GM18858 (cell line): ENCODE measurements at regions not wholly inside any gene's neighbourhood (a gene's known extent, or its start where the extent isn't known, plus 50 kb on each side); places are given as distances from the start of the nearest gene placed in this dataset.
"Not testable (repeated sequence)": the region's sequence is repeated elsewhere in the genome, so short reads cannot be mapped to it uniquely, and the experiment has no call there.

Source experiments
- ATAC-seq: cut with Tn5 transposase; IDR thresholded peaks from one replicate; pipeline ENCODE4 v1.9.1; 2021; ENCODE audit not compliant: unreplicated experiment

DNA sequence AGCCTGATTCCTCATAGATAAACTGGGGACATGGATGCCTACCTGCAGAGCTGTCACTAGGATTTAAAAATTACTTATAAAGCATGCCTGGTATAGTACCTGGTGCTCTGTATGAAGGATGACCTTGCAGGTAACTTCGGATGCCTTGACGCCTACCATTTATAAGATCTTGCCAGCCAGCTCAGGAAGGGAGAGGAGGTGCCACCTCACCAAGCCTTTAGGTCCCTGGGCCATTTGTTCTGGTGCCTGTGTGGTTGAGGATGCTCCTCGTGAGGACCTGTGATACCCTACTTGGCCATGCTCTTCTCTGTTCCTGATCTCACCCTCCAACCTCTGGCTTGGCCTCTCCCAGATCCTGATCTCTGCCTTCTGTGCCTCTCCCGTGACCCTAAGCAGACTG lies 85.2 kb downstream of the FDX1 start:
- no peak for ATAC-seq

DNA sequence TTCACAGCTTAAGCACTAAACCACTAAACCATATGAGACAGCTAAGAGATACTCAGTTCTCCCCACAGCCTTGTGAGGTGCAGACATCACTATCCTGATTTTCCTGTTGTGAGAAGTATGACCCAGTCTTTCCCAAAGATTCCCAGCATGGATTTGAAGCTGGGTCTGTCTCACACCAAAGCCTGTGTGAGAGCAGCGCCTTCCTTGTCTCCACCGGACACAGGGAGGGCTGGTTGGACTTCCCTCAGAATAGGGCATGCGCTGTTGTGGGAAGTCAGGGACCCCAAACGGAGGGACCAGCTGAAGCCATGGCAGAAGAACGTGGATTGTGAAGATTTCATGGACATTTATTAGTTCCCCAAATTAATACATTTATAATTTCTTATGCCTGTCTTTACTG lies 87.6 kb downstream of the FDX1 start:
- not testable (repeated sequence) for ATAC-seq

- ATAC-seq: no peak
Observed at GRCh38 chr11:110518809-110519514, 89.2 kb downstream of the FDX1 start.

DNA sequence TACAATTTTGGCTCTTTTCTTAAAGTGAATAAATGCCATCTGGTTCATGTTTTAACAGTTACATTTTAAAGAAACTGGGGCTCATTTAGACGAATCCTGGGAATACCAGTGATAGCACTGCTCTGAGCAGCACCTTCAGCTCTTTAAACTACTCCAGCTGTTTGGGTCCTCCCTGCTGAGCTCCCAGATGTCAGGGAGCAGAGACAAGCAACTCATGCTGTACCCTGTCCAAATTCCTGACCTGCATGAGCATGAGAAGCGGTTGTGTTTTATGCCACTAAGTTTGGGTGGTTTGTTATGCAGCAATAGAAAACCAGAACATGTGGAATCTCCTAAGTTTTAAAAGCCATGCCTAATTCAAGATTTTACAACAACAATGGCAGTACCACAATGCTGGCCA lies 90.0 kb downstream of the FDX1 start:
- ATAC-seq: no peak

GRCh38 chr11:110522471-110522870 lies 92.7 kb downstream of the FDX1 start:
- no peak for ATAC-seq

DNA sequence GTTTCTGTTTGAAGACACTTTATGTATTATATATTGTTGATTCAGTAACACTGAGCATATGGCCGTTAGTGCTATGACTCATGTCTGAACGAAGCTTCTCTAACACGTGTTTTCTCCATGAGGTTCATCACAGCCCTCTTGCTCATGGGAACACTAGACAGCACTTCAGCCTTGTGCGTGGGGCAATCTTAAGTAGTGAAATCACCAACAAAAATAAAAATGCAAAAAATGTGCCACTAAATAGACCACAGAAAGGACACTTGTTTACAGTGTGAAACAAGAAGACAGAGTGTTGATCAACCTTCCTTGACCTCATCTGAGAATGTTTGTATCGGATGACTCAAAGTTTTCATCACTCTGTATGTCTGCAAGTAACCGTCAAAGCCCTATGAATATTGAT lies 94.5 kb downstream of the FDX1 start:
- ATAC-seq: no peak

DNA sequence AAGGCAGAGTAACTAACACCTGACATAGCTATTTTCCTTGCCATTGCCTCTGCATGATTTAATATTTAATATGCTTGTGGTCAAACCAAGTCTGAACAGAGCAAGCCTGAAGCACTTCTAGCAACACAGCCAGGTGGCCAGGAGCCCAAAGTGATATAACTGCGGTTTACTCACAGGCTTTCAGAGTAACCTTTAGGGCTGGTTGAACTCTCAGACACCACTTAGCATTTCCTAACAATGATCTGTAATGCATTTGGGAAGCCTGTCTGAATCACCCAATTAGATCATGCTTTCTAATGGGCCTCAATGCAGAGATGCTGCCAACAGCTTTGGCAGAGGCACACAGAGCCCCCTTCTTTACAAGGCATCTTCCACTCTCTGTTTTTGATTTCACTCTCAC lies 96.1 kb downstream of the FDX1 start:
- peak; percentile 69 for ATAC-seq

- peak; percentile 44 for ATAC-seq
Observed at GRCh38 chr11:110526323-110526722, 96.6 kb downstream of the FDX1 start.
